ENCODE measurements at regions not wholly inside any gene's neighbourhood (a gene's known extent, or its start where the extent isn't known, plus 50 kb on each side); places are given as distances from the start of the nearest gene placed in this dataset.
A peak's percentile ranks its signal among the peaks of the same experiment; 100 is the strongest.

GRCh38 chr4:188270273-188271069 is 131.2 kb downstream of the TRIML1 start:
- H3K9me3 ChIP-seq (ENCODE audit: low read length) = no peaks in the 10 kb centered on the region
- no peaks in the 10 kb centered on the region for H3K36me3 ChIP-seq (ENCODE audit: low read depth, low read length)
- no peak overlapping the region for H3K9ac ChIP-seq (ENCODE audit: low read length)
- TF ChIP-seq CTCF (conservative IDR thresholded peaks at IDR 0.05; ENCODE audit: low read depth, low read length) = no peak
- no peak for TF ChIP-seq EZH2phosphoT487 (IDR thresholded peaks at IDR 0.05; ENCODE audit: borderline replicate concordance, low read length)
- TF ChIP-seq EZH2 (IDR thresholded peaks at IDR 0.05; ENCODE audit: low read length, unreplicated experiment) = no peak
- no peak overlapping the region for H3K4me2 ChIP-seq (ENCODE audit: low read length)
- no peak for DNase-seq
- no peaks in the 10 kb centered on the region for H3K4me1 ChIP-seq (ENCODE audit: insufficient read depth, low read length)
- H3K79me2 ChIP-seq (ENCODE audit: low read length) = no peaks in the 10 kb centered on the region
- ATAC-seq = no peak
- H3K27ac ChIP-seq (ENCODE audit: low read length) = no peak overlapping the region
- H3K4me3 ChIP-seq (ENCODE audit: low read length) = no peak overlapping the region
- H4K20me1 ChIP-seq (ENCODE audit: low read length) = no peaks in the 10 kb centered on the region
- CTCF ChIA-PET = no interaction called here
- BruUV-seq (replicated peaks) = no TSS peak
- H2AFZ ChIP-seq (ENCODE audit: low read length) = no peak overlapping the region
- intact Hi-C loops (cut with micrococcal nuclease) = no loop called here
- no peaks in the 10 kb centered on the region for H3K9me2 ChIP-seq (replicated peaks; ENCODE audit: low read length)
- no peaks in the 10 kb centered on the region for H3K27me3 ChIP-seq (ENCODE audit: low read length)
- no peaks in the 10 kb centered on the region for H3F3A ChIP-seq (ENCODE audit: low read length, unreplicated experiment)
- POLR2A ChIA-PET (ENCODE audit: unreplicated experiment) = no interaction called here

- no peak overlapping the region for H3K9ac ChIP-seq (ENCODE audit: low read length)
- H3K79me2 ChIP-seq (ENCODE audit: low read length) = no peaks in the 10 kb centered on the region
- no peaks in the 10 kb centered on the region for H3K9me2 ChIP-seq (replicated peaks; ENCODE audit: low read length)
- H3K36me3 ChIP-seq (ENCODE audit: low read depth, low read length) = no peaks in the 10 kb centered on the region
- H3K9me3 ChIP-seq (ENCODE audit: low read length) = no peaks in the 10 kb centered on the region
- no TSS peak for BruUV-seq (replicated peaks)
- ATAC-seq = no peak
- intact Hi-C loops (cut with micrococcal nuclease) = no loop called here
- POLR2A ChIA-PET (ENCODE audit: unreplicated experiment) = no interaction called here
- CTCF ChIA-PET = no interaction called here
- no peaks in the 10 kb centered on the region for H3F3A ChIP-seq (ENCODE audit: low read length, unreplicated experiment)
- H3K27me3 ChIP-seq (ENCODE audit: low read length) = no peaks in the 10 kb centered on the region
- TF ChIP-seq EZH2 (IDR thresholded peaks at IDR 0.05; ENCODE audit: low read length, unreplicated experiment) = no peak
- TF ChIP-seq CTCF (conservative IDR thresholded peaks at IDR 0.05; ENCODE audit: low read depth, low read length) = no peak
- TF ChIP-seq EZH2phosphoT487 (IDR thresholded peaks at IDR 0.05; ENCODE audit: borderline replicate concordance, low read length) = no peak
- no peak overlapping the region for H3K27ac ChIP-seq (ENCODE audit: low read length)
- no peaks in the 10 kb centered on the region for H4K20me1 ChIP-seq (ENCODE audit: low read length)
- H3K4me3 ChIP-seq (ENCODE audit: low read length) = no peak overlapping the region
- H3K4me2 ChIP-seq (ENCODE audit: low read length) = no peak overlapping the region
- H3K4me1 ChIP-seq (ENCODE audit: insufficient read depth, low read length) = no peaks in the 10 kb centered on the region
- DNase-seq = peak; percentile 9
- H2AFZ ChIP-seq (ENCODE audit: low read length) = no peak overlapping the region
These were observed 136.4 kb downstream of the TRIML1 start for GRCh38 chr4:188275686-188276085.

- Histone ChIP-seq H3K4me2 (ENCODE audit: low read length) (no peak overlapping the region), H3K36me3 (ENCODE audit: low read depth, low read length) (no peaks in the 10 kb centered on the region), H3K9me3 (ENCODE audit: low read length) (no peaks in the 10 kb centered on the region), H3F3A (ENCODE audit: low read length, unreplicated experiment) (no peaks in the 10 kb centered on the region), H4K20me1 (ENCODE audit: low read length) (no peaks in the 10 kb centered on the region), H3K9ac (ENCODE audit: low read length) (no peak overlapping the region), H3K27me3 (ENCODE audit: low read length) (no peaks in the 10 kb centered on the region), H3K4me1 (ENCODE audit: insufficient read depth, low read length) (no peaks in the 10 kb centered on the region), H3K27ac (ENCODE audit: low read length) (no peak overlapping the region), H2AFZ (ENCODE audit: low read length) (no peak overlapping the region), H3K4me3 (ENCODE audit: low read length) (no peak overlapping the region), H3K79me2 (ENCODE audit: low read length) (no peaks in the 10 kb centered on the region), H3K9me2 (replicated peaks; ENCODE audit: low read length) (no peaks in the 10 kb centered on the region)
- intact Hi-C loops (cut with micrococcal nuclease) = no loop called here
- CTCF ChIA-PET = no interaction called here
- TF ChIP-seq EZH2phosphoT487 (IDR thresholded peaks at IDR 0.05; ENCODE audit: borderline replicate concordance, low read length) = no peak
- TF ChIP-seq CTCF (conservative IDR thresholded peaks at IDR 0.05; ENCODE audit: low read depth, low read length) = no peak
- no peak for TF ChIP-seq EZH2 (IDR thresholded peaks at IDR 0.05; ENCODE audit: low read length, unreplicated experiment)
- no peak for DNase-seq
- POLR2A ChIA-PET (ENCODE audit: unreplicated experiment) = no interaction called here
- no peak for ATAC-seq
- no TSS peak for BruUV-seq (replicated peaks)
These were observed 139.9 kb downstream of the TRIML1 start for GRCh38 chr4:188279184-188279583.

All from PC-3 (cell line).